GM13977 (cell line): ENCODE measurements at regions not wholly inside any gene's neighbourhood (a gene's known extent, or its start where the extent isn't known, plus 50 kb on each side); places are given as distances from the start of the nearest gene placed in this dataset.

Experiments
- DNase-seq: peaks from one replicate; pipeline ENCODE4 v3.0.0; 2012; ENCODE audit warnings: low spot score
- in situ Hi-C: fragments of 300-500 bp; cut with MboI; formaldehyde crosslinking; loops from one replicate; pipeline ENCODE4 v1.12.0; 2022; ENCODE audit warnings: low sequenced_read_pairs, low pct_unique_long_range_greater_than_20kb, mixed read lengths, inconsistent platforms; ENCODE audit not compliant: unreplicated experiment
- TF ChIP-seq, protein P1 (sequence below): IDR thresholded peaks from 2 replicates; pipeline ENCODE4 v1.5.1; 2012; ENCODE audit warnings: mild to moderate bottlenecking, control low read depth; ENCODE audit not compliant: insufficient read depth; ENCODE audit errors: extremely low read depth, missing control alignments

DNA sequence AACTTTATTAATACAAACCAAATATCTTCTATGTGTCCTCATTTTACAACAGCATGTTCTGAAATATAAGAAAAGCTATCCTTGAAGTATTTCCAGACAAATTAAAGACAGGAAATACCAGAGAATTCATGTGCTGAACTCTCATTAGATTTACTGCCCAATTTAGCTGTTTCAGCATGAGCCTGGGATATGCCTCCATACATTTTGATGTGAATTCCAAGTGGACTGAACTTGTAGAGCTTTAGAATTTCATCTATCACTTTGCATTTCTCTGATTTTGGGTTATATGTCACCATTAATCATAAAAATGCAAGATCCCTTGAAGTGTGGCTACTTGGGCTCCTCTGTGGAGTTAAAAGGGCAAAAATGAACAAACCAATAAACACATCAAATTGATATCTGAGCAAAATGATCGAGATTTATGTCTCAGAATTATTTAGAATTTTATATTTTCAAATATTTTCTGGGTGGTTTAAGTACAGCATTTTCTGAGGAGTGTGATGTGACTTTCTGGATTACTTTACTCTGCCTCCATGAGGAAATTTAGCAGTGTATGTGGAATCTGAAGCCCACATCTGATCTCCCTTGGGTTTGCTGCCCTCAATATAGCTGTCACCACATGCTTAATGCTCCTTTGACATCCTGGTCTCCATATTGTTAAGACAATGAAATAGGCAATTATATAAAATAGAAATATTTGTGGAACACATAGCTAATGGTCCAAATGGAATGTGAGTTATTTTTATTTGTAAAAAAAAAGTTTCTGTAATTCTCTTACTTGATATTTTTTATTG is 206.6 kb upstream of the RBMS1 start:
- in situ Hi-C loops, result no loop called here
- TF ChIP-seq, protein P1, sequence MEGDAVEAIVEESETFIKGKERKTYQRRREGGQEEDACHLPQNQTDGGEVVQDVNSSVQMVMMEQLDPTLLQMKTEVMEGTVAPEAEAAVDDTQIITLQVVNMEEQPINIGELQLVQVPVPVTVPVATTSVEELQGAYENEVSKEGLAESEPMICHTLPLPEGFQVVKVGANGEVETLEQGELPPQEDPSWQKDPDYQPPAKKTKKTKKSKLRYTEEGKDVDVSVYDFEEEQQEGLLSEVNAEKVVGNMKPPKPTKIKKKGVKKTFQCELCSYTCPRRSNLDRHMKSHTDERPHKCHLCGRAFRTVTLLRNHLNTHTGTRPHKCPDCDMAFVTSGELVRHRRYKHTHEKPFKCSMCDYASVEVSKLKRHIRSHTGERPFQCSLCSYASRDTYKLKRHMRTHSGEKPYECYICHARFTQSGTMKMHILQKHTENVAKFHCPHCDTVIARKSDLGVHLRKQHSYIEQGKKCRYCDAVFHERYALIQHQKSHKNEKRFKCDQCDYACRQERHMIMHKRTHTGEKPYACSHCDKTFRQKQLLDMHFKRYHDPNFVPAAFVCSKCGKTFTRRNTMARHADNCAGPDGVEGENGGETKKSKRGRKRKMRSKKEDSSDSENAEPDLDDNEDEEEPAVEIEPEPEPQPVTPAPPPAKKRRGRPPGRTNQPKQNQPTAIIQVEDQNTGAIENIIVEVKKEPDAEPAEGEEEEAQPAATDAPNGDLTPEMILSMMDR, result no peak
- no peak for DNase-seq

DNA sequence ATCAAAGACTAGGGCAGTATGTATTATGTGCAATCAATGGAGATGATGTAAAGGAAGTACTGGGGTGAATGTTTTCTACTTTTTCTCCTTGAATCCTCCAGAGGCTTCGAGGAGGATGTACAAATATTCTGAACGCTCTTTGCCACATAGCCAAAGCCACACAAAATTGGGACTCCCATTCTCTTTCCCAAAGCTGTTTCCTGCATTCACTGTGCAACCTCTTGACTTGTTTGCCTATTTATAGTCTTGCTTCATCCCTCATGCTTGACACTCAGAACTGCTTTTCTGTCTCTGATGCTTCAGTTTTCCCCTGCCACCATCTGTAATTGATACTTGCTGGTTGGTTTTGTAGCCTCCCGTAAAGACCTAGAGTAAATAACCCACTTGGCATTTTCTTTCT is 208.2 kb upstream of the RBMS1 start:
- DNase-seq, result no peak
- TF ChIP-seq, protein P1, result no peak
- in situ Hi-C loops, result no loop called here

DNA sequence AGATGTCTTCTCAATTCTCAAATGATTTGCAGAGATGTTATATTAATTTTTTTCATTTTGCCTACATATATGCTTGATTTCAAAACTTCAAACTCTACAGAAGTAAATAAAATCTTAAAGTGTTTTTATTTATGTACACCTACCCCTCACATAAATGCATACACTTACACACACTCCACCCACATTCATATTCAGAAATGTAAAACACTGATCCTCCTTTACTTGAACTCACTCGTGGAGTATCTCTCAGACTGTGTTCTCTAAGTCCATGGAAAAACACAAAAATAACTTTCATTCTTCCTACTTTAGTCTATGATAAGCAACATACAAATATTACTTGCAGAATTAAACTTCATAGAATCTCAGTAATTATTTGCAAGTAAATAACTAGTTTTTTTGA is 209.1 kb upstream of the RBMS1 start:
- in situ Hi-C loops, result no loop called here

DNA sequence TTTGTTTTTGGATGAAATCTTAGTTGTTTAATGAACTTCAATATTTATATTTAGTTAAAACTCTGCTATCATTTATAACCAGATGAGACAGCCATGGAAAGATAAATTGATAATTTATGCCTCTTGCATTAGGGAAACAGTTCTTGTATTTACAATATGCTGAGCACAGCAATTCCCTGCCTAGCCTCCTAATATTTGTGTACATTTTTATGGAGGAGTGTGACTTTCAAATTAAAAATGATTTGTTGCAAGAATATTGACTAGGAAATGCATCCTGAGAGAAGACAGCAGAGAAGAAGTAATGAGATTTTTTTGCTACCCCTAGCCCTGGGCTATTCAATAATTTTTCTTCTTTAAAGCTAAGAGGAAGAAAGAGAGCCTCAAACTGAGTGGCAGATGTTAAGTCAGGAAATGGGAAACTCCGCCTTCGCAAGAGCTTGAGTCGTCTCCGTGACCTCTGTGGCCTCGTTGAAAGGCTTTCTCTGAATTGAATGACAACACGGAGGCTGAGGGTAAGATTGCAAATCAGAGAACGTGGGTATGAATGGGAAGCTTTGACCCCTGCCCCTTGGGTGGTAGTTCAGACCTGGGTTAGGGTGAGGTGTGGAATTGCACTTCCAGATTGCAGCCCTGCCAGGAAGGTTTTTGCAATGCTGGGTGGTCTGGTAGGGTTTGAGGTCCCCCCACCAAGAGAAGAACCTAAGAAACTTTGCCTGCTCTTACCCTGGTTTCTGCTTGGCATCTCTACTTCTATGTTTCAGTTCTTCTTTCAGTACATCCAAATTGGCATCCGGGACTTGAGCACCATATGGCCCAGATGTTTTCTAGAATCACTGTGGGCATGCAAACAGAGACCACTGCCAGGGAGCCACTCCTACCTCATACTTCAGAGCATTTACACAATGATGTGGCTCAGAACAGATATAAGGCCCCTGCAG is 210.3 kb upstream of the RBMS1 start:
- in situ Hi-C loops, result no loop called here
- TF ChIP-seq, protein P1, result no peak
- DNase-seq, result no peak

More for the DNA sequence above, 209.1 kb upstream of the RBMS1 start:
- TF ChIP-seq, protein P1, result no peak
- no peak for DNase-seq

DNA sequence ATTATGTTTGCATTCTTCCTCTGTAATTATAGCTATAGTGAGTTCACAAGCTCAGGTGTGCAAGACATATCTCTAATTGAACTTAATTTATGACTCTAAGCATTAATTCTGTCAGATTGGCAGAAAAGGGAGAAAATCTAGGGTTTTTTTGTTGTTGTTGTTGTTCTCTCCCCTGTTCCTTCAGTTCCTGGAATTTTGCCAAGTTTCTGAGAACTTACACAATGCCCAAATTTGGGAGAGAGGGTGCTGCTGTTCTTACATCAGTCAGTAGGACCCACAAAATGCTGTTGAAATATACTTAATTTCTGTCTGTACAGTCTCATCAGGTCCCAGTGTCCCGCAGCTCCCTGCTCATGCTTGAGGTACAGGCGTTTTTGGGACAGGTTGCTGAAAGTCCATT is 221.8 kb upstream of the RBMS1 start:
- TF ChIP-seq, protein P1, result no peak
- in situ Hi-C loops, result no loop called here
- DNase-seq, result no peak

DNA sequence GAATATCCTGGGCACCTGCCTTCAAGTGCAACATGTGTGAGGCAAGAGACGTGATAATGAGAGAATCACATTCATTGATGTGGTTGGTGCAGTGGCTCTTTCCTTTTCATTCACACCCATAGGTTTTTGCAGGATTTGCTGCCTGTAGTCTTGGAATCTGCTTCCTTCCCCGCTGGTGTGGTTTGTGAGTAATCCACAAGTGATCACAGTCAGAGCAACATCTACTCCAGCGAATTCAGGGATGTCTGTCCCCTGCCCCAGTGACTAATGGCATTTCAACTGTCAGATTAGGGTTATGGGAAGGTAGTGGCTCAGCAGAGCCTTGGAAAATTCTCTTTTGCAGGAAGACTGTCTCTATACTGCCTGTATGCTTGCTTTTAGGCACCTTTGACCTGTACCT is 225.5 kb upstream of the RBMS1 start:
- no peak for DNase-seq
- TF ChIP-seq, protein P1, result no peak
- in situ Hi-C loops, result no loop called here
